HG03135 (cell line): ENCODE measurements at regions not wholly inside any gene's neighbourhood (a gene's known extent, or its start where the extent isn't known, plus 50 kb on each side); places are given as distances from the start of the nearest gene placed in this dataset.
"Not testable (repeated sequence)": the region's sequence is repeated elsewhere in the genome, so short reads cannot be mapped to it uniquely, and the experiment has no call there.

Source experiments
- ATAC-seq: cut with Tn5 transposase; IDR thresholded peaks from one replicate; pipeline ENCODE4 v1.9.1; 2021; ENCODE audit warnings: mild to moderate bottlenecking, moderate library complexity; ENCODE audit not compliant: unreplicated experiment

DNA sequence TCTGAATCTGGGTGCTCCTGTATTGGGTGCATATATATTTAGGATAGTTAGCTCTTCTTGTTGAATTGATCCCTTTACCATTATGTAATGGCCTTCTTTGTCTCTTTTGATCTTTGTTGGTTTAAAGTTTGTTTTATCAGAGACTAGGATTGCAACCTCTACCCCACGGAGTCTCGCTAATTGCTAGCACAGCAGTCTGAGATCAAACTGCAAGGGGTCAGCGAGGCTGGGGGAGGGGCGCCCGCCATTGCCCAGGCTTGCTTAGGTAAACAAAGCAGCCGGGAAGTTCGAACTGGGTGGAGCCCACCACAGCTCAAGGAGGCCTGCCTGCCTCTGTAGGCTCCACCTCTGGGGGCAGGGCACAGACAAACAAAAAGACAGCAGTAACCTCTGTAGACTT is 421.8 kb downstream of the CSNK1G3 start:
- not testable (repeated sequence) for ATAC-seq

- no peak for ATAC-seq
Observed at GRCh38 chr5:123929055-123929474, 417.1 kb downstream of the CSNK1G3 start.

DNA sequence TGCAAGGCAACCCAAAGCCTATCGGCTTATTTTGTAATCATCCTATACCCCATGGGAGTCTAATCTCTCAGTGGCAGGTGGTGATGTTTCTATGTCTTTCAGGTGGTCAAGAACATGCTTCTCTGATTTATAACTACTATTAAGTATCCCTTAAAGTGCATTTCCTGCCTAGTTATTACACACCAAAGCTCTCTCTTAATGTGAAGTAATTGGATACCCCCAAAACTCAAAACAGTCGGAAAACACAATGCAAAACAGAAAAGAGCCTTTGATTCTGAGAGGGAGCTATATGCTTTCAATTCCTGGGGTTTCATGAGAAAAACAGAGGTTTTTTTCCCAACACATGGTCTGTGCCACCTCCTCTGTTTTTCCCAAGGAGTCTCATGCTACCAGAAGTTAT is 416.4 kb downstream of the CSNK1G3 start:
- no peak for ATAC-seq

DNA sequence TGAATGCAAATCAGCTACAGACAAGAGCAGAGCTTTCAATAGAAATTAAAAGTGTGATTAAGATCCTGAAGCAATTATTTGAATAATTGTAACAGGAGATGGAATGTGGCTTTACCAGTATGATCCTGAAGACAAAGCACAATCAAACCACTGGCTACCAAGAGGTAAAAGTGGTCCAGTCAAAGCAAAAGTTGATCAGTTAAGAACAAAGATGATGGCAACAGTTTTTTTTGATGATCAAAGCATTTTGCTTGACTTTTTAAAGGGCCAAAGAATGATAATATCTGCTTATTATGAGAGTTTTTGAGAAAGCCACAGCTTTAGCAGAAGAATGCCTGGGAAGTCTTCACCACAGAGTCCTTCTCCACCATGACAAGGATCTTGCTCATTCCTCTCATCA is 409.2 kb downstream of the CSNK1G3 start:
- ATAC-seq, result no peak

DNA sequence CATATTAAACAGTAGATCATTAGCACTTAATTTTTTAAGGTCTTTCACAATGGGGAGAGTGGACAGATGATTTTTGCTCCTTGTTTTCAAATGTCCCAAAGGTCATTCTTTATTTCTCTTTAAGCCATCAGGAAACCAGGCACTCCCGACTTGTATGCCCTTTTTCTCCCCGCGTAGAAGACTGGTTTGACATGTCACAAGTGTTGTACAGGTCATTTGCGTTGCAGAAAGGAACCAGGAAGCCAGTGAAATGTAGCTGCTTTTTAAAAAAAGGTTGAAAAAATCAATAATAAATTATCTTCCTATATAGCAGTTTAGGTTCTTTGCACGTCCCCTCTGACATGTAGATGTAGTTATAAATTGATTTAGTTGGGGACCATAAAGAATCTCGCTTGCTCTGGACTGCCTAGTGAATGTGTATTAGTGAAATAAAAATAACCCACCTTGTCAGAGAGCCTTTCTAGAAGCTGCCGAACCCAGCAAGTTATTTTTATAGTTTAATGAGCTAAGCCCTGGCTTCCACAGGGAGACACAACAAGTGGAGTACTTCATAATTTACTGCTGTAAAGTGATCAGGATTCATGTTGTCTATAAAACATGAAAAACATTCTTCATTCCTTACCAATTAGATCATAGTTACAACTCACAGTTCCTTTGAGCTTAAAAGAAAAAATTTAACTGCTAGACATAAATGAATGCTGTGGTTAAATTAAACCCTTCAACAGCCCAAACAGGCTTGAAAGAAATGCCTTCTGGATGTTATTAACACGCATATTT is 404.6 kb downstream of the CSNK1G3 start:
- no peak for ATAC-seq

- ATAC-seq, result no peak
Observed at GRCh38 chr5:123914333-123914732, 402.4 kb downstream of the CSNK1G3 start.

- ATAC-seq, result no peak
Observed at GRCh38 chr5:123907349-123907748, 395.4 kb downstream of the CSNK1G3 start.

DNA sequence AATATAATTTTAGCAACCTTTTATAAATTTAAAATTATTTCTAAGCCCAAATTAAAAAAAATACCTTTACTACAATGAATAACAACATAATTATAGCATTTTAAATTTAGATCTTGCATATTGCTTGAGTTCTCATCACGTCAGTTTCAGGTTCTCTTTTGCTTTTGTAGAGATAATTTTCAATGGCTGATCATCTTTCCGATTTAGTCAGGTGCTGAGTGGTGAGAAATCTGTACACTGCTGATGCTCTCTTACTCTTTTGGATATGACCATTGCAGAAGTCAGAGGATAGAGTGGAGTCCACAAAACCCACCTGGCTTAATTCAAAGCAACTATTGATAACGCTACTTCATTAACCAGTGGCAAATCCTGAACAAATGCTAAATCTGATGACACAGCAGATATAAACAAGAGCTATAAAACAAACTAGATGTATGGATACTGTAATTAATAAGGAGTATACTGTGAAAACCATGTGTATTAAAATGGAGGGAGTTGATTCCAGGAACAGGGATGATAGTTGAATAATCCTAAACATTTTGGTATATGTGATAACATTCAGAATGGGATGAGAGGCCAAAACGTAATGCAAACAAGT is 394.8 kb downstream of the CSNK1G3 start:
- no peak for ATAC-seq

- no peak for ATAC-seq
Observed at GRCh38 chr5:123885081-123885480, 373.1 kb downstream of the CSNK1G3 start.

DNA sequence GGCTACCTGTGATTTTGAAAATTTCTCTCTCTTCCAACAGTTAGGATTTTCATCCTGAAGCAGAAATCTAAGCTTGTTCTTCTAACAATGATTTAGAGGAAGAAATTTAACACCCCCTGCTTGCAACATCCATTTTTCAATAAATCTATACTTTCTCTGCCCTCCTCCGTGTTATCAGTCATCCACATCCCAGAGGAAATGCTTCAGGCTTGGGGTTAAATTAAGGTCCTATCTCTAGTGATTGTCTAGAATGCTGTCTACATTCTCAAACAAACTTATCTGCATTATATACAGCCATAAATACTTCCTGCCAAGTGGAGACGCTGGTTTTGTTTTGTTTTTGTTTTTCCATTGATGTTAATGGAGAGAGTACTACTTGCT is 371.0 kb downstream of the CSNK1G3 start:
- no peak for ATAC-seq

DNA sequence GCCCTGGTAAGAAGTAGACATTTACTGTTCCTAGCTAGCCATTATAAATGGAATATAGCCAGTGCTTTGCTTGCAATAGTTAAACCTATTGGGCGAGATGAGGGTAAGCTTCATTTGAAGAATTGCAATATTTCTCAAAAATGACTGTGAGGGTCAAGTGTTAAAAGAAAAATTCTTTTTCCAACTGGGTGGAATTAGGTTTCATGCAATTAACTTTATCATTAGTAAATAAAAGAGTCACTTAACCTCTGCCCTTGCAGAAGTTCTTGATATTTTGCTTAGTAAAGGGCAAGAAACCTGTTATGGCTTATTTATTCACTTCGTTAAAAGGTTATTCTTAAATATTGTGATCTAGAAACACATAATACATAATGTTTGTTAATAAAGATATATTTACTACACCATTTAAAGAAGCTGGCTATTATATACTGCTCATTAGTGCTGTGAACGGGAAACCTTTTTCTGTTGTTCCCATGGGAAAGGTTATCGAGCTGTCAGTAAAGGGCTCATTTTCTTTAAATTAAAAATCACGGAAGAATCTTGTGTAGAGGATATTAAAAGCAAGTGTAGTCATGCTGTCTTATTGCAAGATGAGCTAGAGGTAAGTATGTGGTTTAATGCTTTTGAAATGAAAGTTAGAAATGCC is 370.5 kb downstream of the CSNK1G3 start:
- ATAC-seq, result no peak

GRCh38 chr5:123881759-123882244 is 369.8 kb downstream of the CSNK1G3 start:
- no peak for ATAC-seq

- no peak for ATAC-seq
Observed at GRCh38 chr5:123880875-123881274, 368.9 kb downstream of the CSNK1G3 start.

DNA sequence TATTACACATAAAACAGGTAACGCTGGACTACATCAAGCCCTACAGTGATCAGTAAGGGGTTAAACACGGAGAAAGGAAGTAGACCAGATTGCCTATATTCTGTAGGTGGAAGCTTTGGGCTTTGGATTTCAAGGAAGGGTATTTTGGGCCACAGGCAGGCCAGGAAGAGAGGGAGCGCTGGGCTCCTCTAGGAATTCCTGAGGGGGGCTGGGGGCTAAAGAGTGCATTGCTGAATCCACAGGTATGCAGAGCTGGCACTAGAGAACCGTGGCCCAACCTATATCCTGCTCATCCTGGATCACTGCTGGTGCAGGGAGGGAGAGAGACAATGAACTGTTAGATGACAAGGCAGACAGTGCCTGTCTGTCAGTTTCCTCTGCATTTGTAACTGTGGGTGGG is 367.1 kb downstream of the CSNK1G3 start:
- ATAC-seq, result no peak

DNA sequence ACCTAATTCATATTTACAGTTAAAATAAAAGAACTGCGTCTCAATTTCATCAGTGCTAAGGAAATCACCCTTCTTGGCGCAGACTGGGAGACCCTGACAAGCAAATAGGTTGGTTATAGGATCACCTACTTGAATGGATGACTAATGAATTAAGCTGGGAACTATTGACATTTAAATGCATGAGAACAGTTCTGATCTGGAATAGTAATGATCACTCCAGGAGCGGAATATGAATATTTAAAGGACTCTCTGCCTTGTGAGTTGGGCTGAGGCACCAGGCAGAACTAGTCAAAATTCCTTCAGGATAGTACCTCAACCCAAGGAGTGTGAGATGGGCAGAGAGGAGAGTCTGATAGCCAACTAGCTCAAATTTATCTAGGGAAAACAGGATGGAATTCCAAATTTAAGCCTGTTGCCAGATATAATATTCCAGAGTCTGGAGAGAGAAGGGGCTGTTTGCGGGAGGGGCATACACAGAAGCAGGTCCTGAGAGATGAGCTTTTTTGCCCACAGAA is 364.4 kb downstream of the CSNK1G3 start:
- ATAC-seq, result no peak

GRCh38 chr5:123875561-123876275 is 363.7 kb downstream of the CSNK1G3 start:
- no peak for ATAC-seq

- ATAC-seq, result no peak
Observed at GRCh38 chr5:123874600-123875201, 362.7 kb downstream of the CSNK1G3 start.

DNA sequence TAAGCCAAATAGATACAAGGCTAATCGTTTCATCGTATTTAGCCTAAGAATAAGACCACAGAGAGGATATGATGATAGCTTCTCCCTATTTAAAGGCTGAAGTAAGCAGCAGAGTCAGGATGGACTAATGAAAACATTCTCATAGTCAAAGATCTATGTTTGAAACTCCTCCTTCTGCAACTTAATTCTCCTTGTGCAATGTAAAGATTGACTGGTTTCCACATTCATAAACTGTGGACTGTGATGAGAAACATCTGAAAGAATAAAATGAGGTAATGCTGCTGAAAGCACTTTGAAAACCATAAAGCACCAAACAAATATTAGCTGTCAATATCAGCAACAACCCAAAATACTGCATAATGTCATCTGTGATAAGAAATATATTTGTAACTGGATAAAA is 361.9 kb downstream of the CSNK1G3 start:
- ATAC-seq, result no peak

DNA sequence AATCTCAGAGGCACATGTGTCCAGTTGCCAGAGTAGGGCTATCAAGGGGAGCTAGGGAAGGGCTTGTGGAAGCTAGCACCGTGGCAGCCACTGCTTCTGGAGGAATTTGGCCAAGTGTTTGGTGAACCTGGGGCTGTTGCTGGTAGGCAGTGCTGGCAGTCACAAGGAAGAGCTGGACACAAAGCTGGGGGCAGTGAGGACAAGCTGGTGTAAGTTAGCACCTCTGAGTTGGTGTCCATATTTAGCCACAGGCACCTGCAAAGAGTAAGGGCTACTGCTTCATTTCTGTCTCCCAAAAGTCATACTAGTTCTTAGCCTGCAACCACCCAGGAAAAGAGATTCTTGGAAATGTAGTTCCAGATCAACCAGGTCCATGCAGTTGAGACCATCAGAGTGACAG is 359.4 kb downstream of the CSNK1G3 start:
- no peak for ATAC-seq

- ATAC-seq, result no peak
Observed at GRCh38 chr5:123868881-123869280, 356.9 kb downstream of the CSNK1G3 start.

GRCh38 chr5:123868267-123868666 is 356.3 kb downstream of the CSNK1G3 start:
- ATAC-seq, result no peak
